Fibroblast of lung (primary cell): ENCODE measurements at regions not wholly inside any gene's neighbourhood (a gene's known extent, or its start where the extent isn't known, plus 50 kb on each side); places are given as distances from the start of the nearest gene placed in this dataset.

Source experiments
- DNase-seq, 2 donors: peaks; one replicate each; pipeline versions ENCODE4 v3.0.0 to v3.0.0-alpha.2; 2010; ENCODE audit warnings: low read depth in 2 of 2
- H2AFZ ChIP-seq: 2 replicates; pipeline ENCODE4 v1.5.1; 2012; ENCODE audit warnings: low read length, control low read depth, inconsistent platforms
- H3K27ac ChIP-seq: 2 replicates; pipeline ENCODE4 v1.5.1; 2011; ENCODE audit warnings: low read length, control low read depth; ENCODE audit not compliant: insufficient read depth
- H3K27me3 ChIP-seq: 2 replicates; pipeline ENCODE4 v1.5.1; 2011; ENCODE audit warnings: mild to moderate bottlenecking, low read length; ENCODE audit not compliant: control insufficient read depth, insufficient read depth
- H3K36me3 ChIP-seq: 2 replicates; pipeline ENCODE4 v1.5.1; 2011; ENCODE audit warnings: low read length; ENCODE audit not compliant: control insufficient read depth, insufficient read depth
- H3K4me1 ChIP-seq: 2 replicates; pipeline ENCODE4 v1.5.1; 2011; ENCODE audit warnings: low read length; ENCODE audit not compliant: control insufficient read depth, insufficient read depth; ENCODE audit errors: extremely low read depth
- H3K4me2 ChIP-seq: 2 replicates; pipeline ENCODE4 v1.5.1; 2011; ENCODE audit warnings: low read length, control low read depth; ENCODE audit not compliant: insufficient read depth; ENCODE audit errors: extremely low read depth
- H3K4me3 ChIP-seq, 4 experiments: fragments of 200-600 bp in 1 of 4; sonication (generic) in 1 of 4; replicated peaks in 1 of 4; 2 replicates each; pipeline ENCODE4 v1.5.1; 2011 to 2016; ENCODE audit warnings: low read length in 4 of 4, low read depth in 3 of 4, mild to moderate bottlenecking in 3 of 4, control low read depth in 2 of 4, inconsistent platforms in 1 of 4, mixed read lengths in 1 of 4; ENCODE audit not compliant: insufficient read depth in 1 of 4; ENCODE audit errors: control extremely low read depth in 1 of 4
- H3K79me2 ChIP-seq: 2 replicates; pipeline ENCODE4 v1.5.1; 2012; ENCODE audit warnings: mild to moderate bottlenecking, low read length, inconsistent platforms; ENCODE audit not compliant: control insufficient read depth, insufficient read depth
- H3K9ac ChIP-seq: 2 replicates; pipeline ENCODE4 v1.5.1; 2011; ENCODE audit warnings: mild to moderate bottlenecking, low read length, control low read depth; ENCODE audit not compliant: insufficient read depth
- H3K9me3 ChIP-seq: 2 replicates; pipeline ENCODE4 v1.5.1; 2012; ENCODE audit warnings: low read depth, low read length; ENCODE audit not compliant: control insufficient read depth, insufficient read depth
- H4K20me1 ChIP-seq: 2 replicates; pipeline ENCODE4 v1.5.1; 2011; ENCODE audit warnings: low read length; ENCODE audit not compliant: control insufficient read depth, insufficient read depth; ENCODE audit errors: extremely low read depth
- CTCF ChIP-seq, 2 donors: IDR thresholded peaks in 1 of 2; conservative IDR thresholded peaks in 1 of 2; 1 replicate in 1 of 2; 2 replicates in 1 of 2; pipeline ENCODE4 v1.5.1; 2011 to 2012; ENCODE audit warnings: low read length in 2 of 2, control low read depth in 1 of 2, inconsistent platforms in 1 of 2, low read depth in 1 of 2, mild to moderate bottlenecking in 1 of 2
- EZH2 ChIP-seq: IDR thresholded peaks from 2 replicates; pipeline ENCODE4 v1.5.1; 2012; ENCODE audit warnings: low read length, control low read depth, mild to moderate bottlenecking; ENCODE audit errors: missing control alignments

- no peak overlapping the region for H3K9ac ChIP-seq
- no peaks in the 10 kb centered on the region for H3K36me3 ChIP-seq
- no peak overlapping the region for H3K4me3 ChIP-seq
- TF ChIP-seq CTCF (conservative IDR thresholded peaks at IDR 0.05 in 1 of 2, IDR thresholded peaks at IDR 0.05 in 1 of 2; ENCODE audit: low read depth in 1 of 2, low read length in 2 of 2) = no peak
- no peak for TF ChIP-seq EZH2
- no peak overlapping the region for H3K4me2 ChIP-seq
- DNase-seq = no peak
- H3K27me3 ChIP-seq = no peaks in the 10 kb centered on the region
- no peak overlapping the region for H3K27ac ChIP-seq
- H3K9me3 ChIP-seq = no peaks in the 10 kb centered on the region
- no peak overlapping the region for H2AFZ ChIP-seq
- H3K79me2 ChIP-seq = no peaks in the 10 kb centered on the region
- no peaks in the 10 kb centered on the region for H3K4me1 ChIP-seq
- H4K20me1 ChIP-seq = no peaks in the 10 kb centered on the region
Measured at GRCh38 chr18:61619783-61620182, 273.0 kb downstream of the RNF152 start.

GRCh38 chr18:61618816-61619215, 274.0 kb downstream of the RNF152 start:
- Histone ChIP-seq H3K4me3 (no peak overlapping the region), H4K20me1 (no peaks in the 10 kb centered on the region), H3K9me3 (no peaks in the 10 kb centered on the region), H2AFZ (no peak overlapping the region), H3K79me2 (no peaks in the 10 kb centered on the region), H3K4me1 (no peaks in the 10 kb centered on the region), H3K27me3 (no peaks in the 10 kb centered on the region), H3K36me3 (no peaks in the 10 kb centered on the region), H3K27ac (no peak overlapping the region), H3K9ac (no peak overlapping the region), H3K4me2 (no peak overlapping the region)
- TF ChIP-seq CTCF (conservative IDR thresholded peaks at IDR 0.05 in 1 of 2, IDR thresholded peaks at IDR 0.05 in 1 of 2; ENCODE audit: low read depth in 1 of 2, low read length in 2 of 2) = no peak
- no peak for TF ChIP-seq EZH2
- DNase-seq = no peak

GRCh38 chr18:61616111-61616610, 276.6 kb downstream of the RNF152 start:
- Histone ChIP-seq H3K36me3 (no peaks in the 10 kb centered on the region), H3K79me2 (no peaks in the 10 kb centered on the region), H4K20me1 (no peaks in the 10 kb centered on the region), H3K4me1 (no peaks in the 10 kb centered on the region), H3K27me3 (no peaks in the 10 kb centered on the region), H3K9me3 (no peaks in the 10 kb centered on the region), H3K4me2 (no peak overlapping the region), H2AFZ (no peak overlapping the region), H3K4me3 (no peak overlapping the region), H3K9ac (no peak overlapping the region), H3K27ac (no peak overlapping the region)
- TF ChIP-seq EZH2 (no peak), CTCF (conservative IDR thresholded peaks at IDR 0.05 in 1 of 2, IDR thresholded peaks at IDR 0.05 in 1 of 2; ENCODE audit: low read depth in 1 of 2, low read length in 2 of 2) (no peak)
- DNase-seq = no peak
